Nephron (organoid): ENCODE measurements at regions not wholly inside any gene's neighbourhood (a gene's known extent, or its start where the extent isn't known, plus 50 kb on each side); places are given as distances from the start of the nearest gene placed in this dataset.

Source experiments
- H3K27ac Mint-ChIP-seq, 3 experiments: 2 replicates each; pipeline ENCODE4 v1.8.0; 2020; ENCODE audit warnings: mixed read lengths in 3 of 3, mild to moderate bottlenecking in 2 of 3, moderate library complexity in 1 of 3
- H3K27me3 Mint-ChIP-seq: 2 replicates; pipeline ENCODE4 v1.8.0; 2021; ENCODE audit warnings: low read depth, mild to moderate bottlenecking, moderate library complexity, mixed read lengths
- H3K36me3 Mint-ChIP-seq: 2 replicates; pipeline ENCODE4 v1.8.0; 2020; ENCODE audit warnings: low read depth, mixed read lengths
- H3K4me1 Mint-ChIP-seq: 2 replicates; pipeline ENCODE4 v1.8.0; 2020; ENCODE audit warnings: mixed read lengths
- H3K4me3 Mint-ChIP-seq, 3 experiments: 2 replicates each; pipeline ENCODE4 v1.8.0; 2020; ENCODE audit warnings: mild to moderate bottlenecking in 3 of 3, mixed read lengths in 3 of 3, moderate library complexity in 2 of 3
- H3K9me3 Mint-ChIP-seq: 2 replicates; pipeline ENCODE4 v1.8.0; 2020; ENCODE audit warnings: mixed read lengths
- CTCF ChIP-seq, 3 experiments: fragments of 200-600 bp; sonication (generic); IDR thresholded peaks; one replicate each; pipeline ENCODE4 v1.5.0; 2021; ENCODE audit warnings: antibody characterized with exemption in 3 of 3; ENCODE audit not compliant: unreplicated experiment in 3 of 3

GRCh38 chr10:4632757-4633156 lies 193.2 kb upstream of the AKR1E2 start:
- Mint-ChIP-seq H3K4me1 (no peaks in the 10 kb centered on the region), H3K4me3 (no peak overlapping the region), H3K27me3 (no peaks in the 10 kb centered on the region), H3K27ac (peak overlapping the region in 1 of 3 experiments; percentile 27), H3K9me3 (peaks cover 7% of the 10 kb centered on the region), H3K36me3 (no peaks in the 10 kb centered on the region)
- no peak for TF ChIP-seq CTCF (IDR thresholded peaks at IDR 0.05; ENCODE audit: unreplicated experiment in 3 of 3)

GRCh38 chr10:4626919-4627318 lies 199.1 kb upstream of the AKR1E2 start:
- H3K36me3 Mint-ChIP-seq: no peaks in the 10 kb centered on the region
- no peaks in the 10 kb centered on the region for H3K4me1 Mint-ChIP-seq
- H3K27me3 Mint-ChIP-seq: no peaks in the 10 kb centered on the region
- no peak for TF ChIP-seq CTCF (IDR thresholded peaks at IDR 0.05; ENCODE audit: unreplicated experiment in 3 of 3)
- no peak overlapping the region for H3K4me3 Mint-ChIP-seq
- H3K9me3 Mint-ChIP-seq: peaks cover 15% of the 10 kb centered on the region
- no peak overlapping the region for H3K27ac Mint-ChIP-seq

- H3K4me3 Mint-ChIP-seq: no peak overlapping the region
- peaks cover 12% of the 10 kb centered on the region for H3K9me3 Mint-ChIP-seq
- H3K27ac Mint-ChIP-seq: no peak overlapping the region
- H3K36me3 Mint-ChIP-seq: no peaks in the 10 kb centered on the region
- H3K27me3 Mint-ChIP-seq: no peaks in the 10 kb centered on the region
- no peak for TF ChIP-seq CTCF (IDR thresholded peaks at IDR 0.05; ENCODE audit: unreplicated experiment in 3 of 3)
- H3K4me1 Mint-ChIP-seq: no peaks in the 10 kb centered on the region
Measured at GRCh38 chr10:4623757-4624420, 202.1 kb upstream of the AKR1E2 start.

- Mint-ChIP-seq H3K4me3 (no peak overlapping the region), H3K4me1 (no peaks in the 10 kb centered on the region), H3K27me3 (no peaks in the 10 kb centered on the region), H3K36me3 (no peaks in the 10 kb centered on the region), H3K9me3 (peaks cover 12% of the 10 kb centered on the region), H3K27ac (no peak overlapping the region)
- no peak for TF ChIP-seq CTCF (IDR thresholded peaks at IDR 0.05; ENCODE audit: unreplicated experiment in 3 of 3)
Measured at GRCh38 chr10:4623200-4623599, 202.8 kb upstream of the AKR1E2 start.

- peaks cover 2% of the 10 kb centered on the region for H3K36me3 Mint-ChIP-seq
- peaks cover 11% of the 10 kb centered on the region for H3K9me3 Mint-ChIP-seq
- no peak for TF ChIP-seq CTCF (IDR thresholded peaks at IDR 0.05; ENCODE audit: unreplicated experiment in 3 of 3)
- no peak overlapping the region for H3K4me3 Mint-ChIP-seq
- H3K27me3 Mint-ChIP-seq: no peaks in the 10 kb centered on the region
- no peaks in the 10 kb centered on the region for H3K4me1 Mint-ChIP-seq
- H3K27ac Mint-ChIP-seq: no peak overlapping the region
Measured at GRCh38 chr10:4622384-4622783, 203.6 kb upstream of the AKR1E2 start.

GRCh38 chr10:4617589-4617988 lies 208.4 kb upstream of the AKR1E2 start:
- Mint-ChIP-seq H3K4me1 (no peaks in the 10 kb centered on the region), H3K27ac (no peak overlapping the region), H3K4me3 (no peak overlapping the region), H3K27me3 (no peaks in the 10 kb centered on the region), H3K36me3 (peaks cover 14% of the 10 kb centered on the region), H3K9me3 (peaks cover 23% of the 10 kb centered on the region)
- no peak for TF ChIP-seq CTCF (IDR thresholded peaks at IDR 0.05; ENCODE audit: unreplicated experiment in 3 of 3)
